ENCODE measurements at regions not wholly inside any gene's neighbourhood (a gene's known extent, or its start where the extent isn't known, plus 50 kb on each side); places are given as distances from the start of the nearest gene placed in this dataset.

- Histone ChIP-seq H3K18ac (ENCODE audit: insufficient read length, low read depth, low read length) (no peak overlapping the region), H4K91ac (ENCODE audit: insufficient read length, low read depth, low read length) (no peak overlapping the region), H4K20me1 (ENCODE audit: control insufficient read depth, insufficient read depth, insufficient read length) (no peaks in the 10 kb centered on the region), H3K23me2 (ENCODE audit: insufficient read length, low read depth, low read length, poor library complexity, severe bottlenecking) (no peaks in the 10 kb centered on the region), H2AFZ (ENCODE audit: low read length) (no peak overlapping the region), H3K4ac (ENCODE audit: low read depth, low read length) (no peak overlapping the region), H4K5ac (ENCODE audit: insufficient read length, low read depth, low read length) (no peak overlapping the region), H3T11ph (ENCODE audit: low read length) (no peak overlapping the region), H3K56ac (ENCODE audit: insufficient read length, low read depth, low read length) (no peak overlapping the region), H3K4me1 (ENCODE audit: insufficient read depth, low read length) (no peaks in the 10 kb centered on the region), H3K14ac (ENCODE audit: insufficient read depth, low read length) (no peak overlapping the region), H4K8ac (replicated peaks; ENCODE audit: insufficient read length, low read depth, low read length) (no peak overlapping the region), H3K9ac (ENCODE audit: extremely low read depth, insufficient read length, low read length) (no peak overlapping the region), H3K4me2 (ENCODE audit: insufficient read depth, insufficient read length, low read length) (no peak overlapping the region), H2BK5ac (ENCODE audit: insufficient read length, low read length) (no peak overlapping the region), H2BK12ac (ENCODE audit: insufficient read length, low read depth, low read length) (no peak overlapping the region), H3K23ac (ENCODE audit: insufficient read length, low read depth, low read length) (no peak overlapping the region), H2BK120ac (ENCODE audit: low read depth, low read length, poor library complexity, severe bottlenecking) (no peak overlapping the region), H3K27me3 (ENCODE audit: insufficient read depth, low read length) (no peaks in the 10 kb centered on the region), H2BK20ac (ENCODE audit: low read depth, low read length, poor library complexity, severe bottlenecking) (no peak overlapping the region), H2AK5ac (ENCODE audit: insufficient read length, low read length) (no peak overlapping the region), H3K79me2 (ENCODE audit: insufficient read depth, low read length) (no peaks in the 10 kb centered on the region), H3K79me1 (ENCODE audit: insufficient read depth, low read depth, low read length, poor library complexity, severe bottlenecking) (no peaks in the 10 kb centered on the region), H2BK15ac (ENCODE audit: low read depth, low read length) (no peak overlapping the region), H3K9me3 (ENCODE audit: control insufficient read depth, low read depth, low read length) (no peaks in the 10 kb centered on the region), H3K27ac (ENCODE audit: insufficient read length, low read depth, low read length) (no peak overlapping the region)
- Mint-ChIP-seq H3K4me3 (no peak overlapping the region), H3K9me3 (peaks cover 0 to 3% of the 10 kb centered on the region in 2 experiments; a peak in 3 of 5 replicates), H3K27me3 (ENCODE audit: low read depth) (no peaks in the 10 kb centered on the region), H3K27ac (no peak overlapping the region), H3K4me1 (no peaks in the 10 kb centered on the region), H3K36me3 (ENCODE audit: insufficient read depth in 1 of 3, low read depth in 3 of 3) (0 out of 7 replicates have a peak, but pooled peaks cover 0 to 2% (median 0%) of the 10 kb centered on the region in 3 experiments)
- DNase-seq = no peak
- no CpG with 5 or more reads among the region's 7 CpGs for WGBS (ENCODE audit: extremely low coverage, insufficient read length, low lambda C conversion rate)
- TF ChIP-seq CTCF (conservative IDR thresholded peaks at IDR 0.05) = no peak
Measured at GRCh38 chr5:27217977-27218376, 179.6 kb upstream of the CDH9 start.

Measured in H9 (cell line).